ENCODE measurements at regions not wholly inside any gene's neighbourhood (a gene's known extent, or its start where the extent isn't known, plus 50 kb on each side); places are given as distances from the start of the nearest gene placed in this dataset.
"Not testable (repeated sequence)": the region's sequence is repeated elsewhere in the genome, so short reads cannot be mapped to it uniquely, and the experiment has no call there.

- Mint-ChIP-seq H3K27ac (no peak overlapping the region), H3K4me1 (no peaks in the 10 kb centered on the region), H3K27me3 (no peaks in the 10 kb centered on the region), H3K4me3 (no peak overlapping the region), H3K9me3 (no peaks in the 10 kb centered on the region), H3K36me3 (ENCODE audit: low read depth) (no peaks in the 10 kb centered on the region)
- DNase-seq = no peak
- ChIA-PET POLR2A (no interaction called here), CTCF (no interaction called here)
These were observed 252.3 kb downstream of the CXCL12 start for GRCh38 chr10:44132361-44133289.

DNA sequence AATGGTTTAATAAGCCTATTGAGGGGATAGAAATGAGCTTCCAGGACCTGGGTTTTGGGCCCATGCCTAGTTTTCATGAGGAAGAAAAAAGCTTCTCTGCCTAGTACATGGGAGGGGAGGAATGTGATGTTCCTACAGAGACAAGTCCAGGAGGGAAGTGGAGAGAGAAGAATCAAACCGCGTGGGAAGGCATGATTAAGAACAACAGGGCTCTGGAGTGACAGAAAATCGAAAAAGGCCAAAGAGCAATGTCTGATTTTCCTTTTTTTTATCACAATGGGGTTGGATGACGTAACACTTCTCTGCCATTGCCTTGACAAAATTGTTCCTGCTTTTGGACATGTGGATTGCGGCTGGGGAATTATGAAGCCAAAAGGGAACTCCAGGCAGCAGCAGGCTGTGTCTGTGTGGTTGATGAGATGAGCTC is 258.6 kb downstream of the CXCL12 start:
- no peak for DNase-seq
- H3K27me3 Mint-ChIP-seq = no peaks in the 10 kb centered on the region
- H3K4me1 Mint-ChIP-seq = no peaks in the 10 kb centered on the region
- POLR2A ChIA-PET = no interaction called here
- H3K27ac Mint-ChIP-seq = no peak overlapping the region
- CTCF ChIA-PET = no interaction called here
- H3K4me3 Mint-ChIP-seq = no peak overlapping the region
- H3K9me3 Mint-ChIP-seq = no peaks in the 10 kb centered on the region
- H3K36me3 Mint-ChIP-seq (ENCODE audit: low read depth) = no peaks in the 10 kb centered on the region

- Mint-ChIP-seq H3K4me3 (no peak overlapping the region), H3K36me3 (ENCODE audit: low read depth) (no peaks in the 10 kb centered on the region), H3K27me3 (no peaks in the 10 kb centered on the region), H3K4me1 (no peaks in the 10 kb centered on the region), H3K9me3 (no peaks in the 10 kb centered on the region), H3K27ac (no peak overlapping the region)
- POLR2A ChIA-PET = no interaction called here
- DNase-seq = no peak
- CTCF ChIA-PET = no interaction called here
These were observed 259.0 kb downstream of the CXCL12 start for GRCh38 chr10:44125879-44126278.

DNA sequence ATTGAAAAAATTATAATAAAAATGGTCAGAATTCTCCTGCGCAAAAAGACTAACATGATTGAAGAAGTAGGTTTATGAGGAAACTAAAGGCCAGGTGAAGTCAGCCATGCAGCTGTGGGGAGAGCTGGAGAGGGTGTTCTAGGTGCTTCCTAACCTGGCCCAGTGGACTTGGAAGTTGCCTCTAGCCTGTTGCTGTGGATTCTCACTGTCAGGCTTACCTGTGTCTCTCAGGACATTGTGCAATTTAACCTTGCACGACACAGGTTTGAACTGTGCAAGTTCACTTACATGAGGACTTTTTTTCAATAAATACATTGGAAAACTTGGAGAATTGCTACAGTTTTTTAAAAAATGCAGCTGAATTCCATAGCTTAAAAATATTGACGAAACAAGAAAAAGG is 266.4 kb downstream of the CXCL12 start:
- H3K27ac Mint-ChIP-seq = no peak overlapping the region
- no peaks in the 10 kb centered on the region for H3K36me3 Mint-ChIP-seq (ENCODE audit: low read depth)
- no peak overlapping the region for H3K4me3 Mint-ChIP-seq
- CTCF ChIA-PET = no interaction called here
- POLR2A ChIA-PET = no interaction called here
- no peak for DNase-seq
- H3K9me3 Mint-ChIP-seq = no peaks in the 10 kb centered on the region
- H3K27me3 Mint-ChIP-seq = no peaks in the 10 kb centered on the region
- H3K4me1 Mint-ChIP-seq = no peaks in the 10 kb centered on the region

DNA sequence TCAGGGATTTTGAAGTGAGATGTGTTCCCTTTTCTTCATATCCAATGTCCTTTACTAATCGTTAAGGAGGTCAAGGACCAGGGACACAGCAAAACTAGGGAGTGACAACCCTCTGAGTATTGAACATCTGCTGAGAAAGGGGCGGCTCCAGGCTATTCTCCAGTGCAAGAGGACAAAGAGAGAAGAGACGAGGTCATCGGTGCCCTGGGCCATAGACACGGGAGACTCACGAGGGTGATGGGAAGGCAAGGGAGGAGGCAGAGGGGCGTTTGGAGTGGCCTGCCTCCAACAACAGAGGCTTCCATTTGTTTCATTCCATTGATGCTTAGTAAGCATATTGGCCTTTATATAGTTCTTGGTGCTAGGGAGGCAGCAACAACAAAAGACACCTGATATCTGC is 268.4 kb downstream of the CXCL12 start:
- Mint-ChIP-seq H3K36me3 (ENCODE audit: low read depth) (no peaks in the 10 kb centered on the region), H3K27me3 (no peaks in the 10 kb centered on the region), H3K27ac (no peak overlapping the region), H3K4me1 (no peaks in the 10 kb centered on the region), H3K9me3 (no peaks in the 10 kb centered on the region), H3K4me3 (no peak overlapping the region)
- ChIA-PET POLR2A (no interaction called here), CTCF (no interaction called here)
- DNase-seq = no peak

GRCh38 chr10:44115516-44115915 is 269.4 kb downstream of the CXCL12 start:
- Mint-ChIP-seq H3K27me3 (no peaks in the 10 kb centered on the region), H3K4me1 (no peaks in the 10 kb centered on the region), H3K36me3 (ENCODE audit: low read depth) (no peaks in the 10 kb centered on the region), H3K9me3 (no peaks in the 10 kb centered on the region), H3K4me3 (no peak overlapping the region), H3K27ac (no peak overlapping the region)
- no peak for DNase-seq
- POLR2A ChIA-PET = no interaction called here
- CTCF ChIA-PET = no interaction called here

GRCh38 chr10:44114441-44114840 is 270.5 kb downstream of the CXCL12 start:
- POLR2A ChIA-PET = no interaction called here
- DNase-seq = no peak
- Mint-ChIP-seq H3K27me3 (no peaks in the 10 kb centered on the region), H3K9me3 (no peaks in the 10 kb centered on the region), H3K27ac (no peak overlapping the region), H3K4me3 (no peak overlapping the region), H3K36me3 (ENCODE audit: low read depth) (no peaks in the 10 kb centered on the region), H3K4me1 (no peaks in the 10 kb centered on the region)
- CTCF ChIA-PET = no interaction called here

DNA sequence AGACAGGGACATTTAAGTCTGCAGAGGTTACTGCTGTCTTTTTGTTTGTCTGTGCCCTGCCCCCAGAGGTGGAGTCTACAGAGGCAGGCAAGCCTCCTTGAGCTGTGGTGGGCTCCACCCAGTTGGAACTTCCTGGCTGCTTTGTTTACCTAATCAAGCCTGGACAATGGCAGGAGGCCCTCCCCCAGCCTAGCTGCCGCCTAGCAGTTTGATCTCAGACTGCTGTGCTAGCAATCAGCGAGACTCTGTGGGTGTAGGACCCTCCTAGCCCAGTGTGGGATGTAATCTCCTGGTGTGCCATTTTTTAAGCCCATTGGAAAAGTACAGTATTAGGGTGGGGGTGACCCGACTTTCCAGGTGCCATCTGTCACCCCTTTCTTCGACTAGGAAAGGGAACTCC is 272.6 kb downstream of the CXCL12 start:
- H3K9me3 Mint-ChIP-seq; H3K27me3 Mint-ChIP-seq; H3K4me1 Mint-ChIP-seq; CTCF ChIA-PET; H3K27ac Mint-ChIP-seq; H3K4me3 Mint-ChIP-seq; H3K36me3 Mint-ChIP-seq (ENCODE audit: low read depth); DNase-seq; POLR2A ChIA-PET: not testable (repeated sequence)

DNA sequence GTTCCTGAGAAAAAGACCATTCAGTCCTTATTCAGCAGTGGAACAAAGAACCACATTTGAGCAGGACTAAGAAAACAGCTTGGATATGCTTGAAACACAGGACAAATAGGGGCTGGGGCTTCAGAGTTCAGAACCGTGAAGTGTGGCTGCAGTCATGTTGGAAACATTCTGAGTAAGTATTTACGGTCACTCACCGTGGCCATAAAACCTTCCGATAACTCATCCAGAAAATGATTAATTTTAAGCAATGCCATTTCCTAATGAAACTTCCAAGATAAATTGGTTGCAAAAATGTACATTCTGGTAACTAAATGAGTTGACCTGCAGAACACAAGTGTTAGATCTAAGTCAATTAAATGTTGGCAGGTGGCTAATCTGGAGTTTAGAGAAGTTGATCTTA is 279.2 kb downstream of the CXCL12 start:
- ChIA-PET CTCF (no interaction called here), POLR2A (no interaction called here)
- Mint-ChIP-seq H3K27ac (no peak overlapping the region), H3K36me3 (ENCODE audit: low read depth) (no peaks in the 10 kb centered on the region), H3K9me3 (no peaks in the 10 kb centered on the region), H3K4me1 (no peaks in the 10 kb centered on the region), H3K4me3 (no peak overlapping the region), H3K27me3 (no peaks in the 10 kb centered on the region)
- no peak for DNase-seq

- no peaks in the 10 kb centered on the region for H3K4me1 Mint-ChIP-seq
- POLR2A ChIA-PET = no interaction called here
These were observed 282.1 kb downstream of the CXCL12 start for GRCh38 chr10:44102726-44103255.

DNA sequence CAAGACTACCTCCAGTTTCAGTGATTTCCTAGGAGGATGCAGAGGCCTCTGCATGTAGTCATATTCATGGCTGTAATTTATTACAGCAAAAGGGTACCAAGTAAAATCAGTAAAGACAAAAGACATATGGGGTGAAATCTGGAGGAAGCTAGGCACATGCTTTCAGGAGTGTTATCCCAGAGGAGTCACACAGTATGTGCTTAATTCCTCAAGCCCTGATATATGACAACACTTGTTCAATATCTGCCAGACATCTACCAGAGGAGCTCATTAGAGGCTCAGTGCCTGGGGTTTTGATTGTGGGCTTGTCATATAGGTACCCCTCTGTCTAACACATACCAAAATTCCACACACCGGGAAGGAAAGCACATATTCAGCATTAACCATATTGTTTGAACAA is 283.8 kb downstream of the CXCL12 start:
- Mint-ChIP-seq H3K36me3 (ENCODE audit: low read depth) (no peaks in the 10 kb centered on the region), H3K4me1 (no peaks in the 10 kb centered on the region), H3K27ac (no peak overlapping the region), H3K9me3 (no peaks in the 10 kb centered on the region), H3K4me3 (no peak overlapping the region), H3K27me3 (no peaks in the 10 kb centered on the region)
- POLR2A ChIA-PET = no interaction called here
- DNase-seq = no peak
- CTCF ChIA-PET = no interaction called here

More at GRCh38 chr10:44102726-44103255, 282.1 kb downstream of the CXCL12 start:
- no peaks in the 10 kb centered on the region for H3K27me3 Mint-ChIP-seq
- H3K9me3 Mint-ChIP-seq = no peaks in the 10 kb centered on the region
- no peak overlapping the region for H3K4me3 Mint-ChIP-seq
- DNase-seq = no peak
- no peak overlapping the region for H3K27ac Mint-ChIP-seq
- no peaks in the 10 kb centered on the region for H3K36me3 Mint-ChIP-seq (ENCODE audit: low read depth)
- CTCF ChIA-PET = no interaction called here

DNA sequence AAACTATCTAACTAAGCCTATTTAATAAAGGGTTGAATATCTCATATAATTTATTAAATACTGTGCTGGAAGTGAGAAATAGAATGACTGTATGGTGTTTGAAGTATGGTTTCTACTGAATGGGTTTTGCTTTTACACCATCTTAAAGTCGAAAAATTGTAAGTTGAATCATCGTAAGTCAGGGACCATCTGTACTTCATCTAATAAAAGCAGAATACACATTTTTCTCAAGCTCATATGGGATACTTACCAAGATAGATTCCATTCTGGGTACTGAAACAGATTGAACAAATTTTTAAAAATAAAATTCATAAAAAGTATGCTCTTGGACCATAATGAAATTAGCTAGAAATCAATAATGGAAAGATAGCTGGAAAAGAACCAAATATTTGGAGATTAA is 285.4 kb downstream of the CXCL12 start:
- POLR2A ChIA-PET = no interaction called here
- CTCF ChIA-PET = no interaction called here
- H3K4me3 Mint-ChIP-seq = no peak overlapping the region

DNA sequence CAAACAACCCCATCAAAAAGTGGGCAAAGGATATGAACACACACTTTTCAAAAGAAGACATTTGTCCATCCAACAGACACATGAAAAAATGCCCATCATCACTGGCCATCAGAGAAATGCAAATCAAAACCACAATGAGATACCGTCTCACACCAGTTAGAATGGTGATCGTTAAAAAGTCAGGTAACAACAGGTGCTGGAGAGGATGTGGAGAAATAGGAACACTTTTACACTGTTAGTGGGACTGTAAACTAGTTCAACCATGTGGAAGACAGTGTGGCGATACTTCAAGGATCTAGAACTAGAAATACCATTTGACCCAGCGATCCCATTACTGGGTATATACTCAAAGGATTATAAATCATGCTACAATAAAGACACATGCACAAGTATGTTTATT is 288.7 kb downstream of the CXCL12 start:
- H3K36me3 Mint-ChIP-seq (ENCODE audit: low read depth); H3K27me3 Mint-ChIP-seq; POLR2A ChIA-PET; CTCF ChIA-PET; H3K4me3 Mint-ChIP-seq; H3K4me1 Mint-ChIP-seq; H3K27ac Mint-ChIP-seq; DNase-seq; H3K9me3 Mint-ChIP-seq: not testable (repeated sequence)

More for the DNA sequence above, 285.4 kb downstream of the CXCL12 start:
- DNase-seq = no peak
- no peaks in the 10 kb centered on the region for H3K36me3 Mint-ChIP-seq (ENCODE audit: low read depth)
- peaks cover 3% of the 10 kb centered on the region for H3K9me3 Mint-ChIP-seq
- no peaks in the 10 kb centered on the region for H3K4me1 Mint-ChIP-seq
- no peak overlapping the region for H3K27ac Mint-ChIP-seq
- H3K27me3 Mint-ChIP-seq = no peaks in the 10 kb centered on the region

GRCh38 chr10:44089671-44090070 is 295.2 kb downstream of the CXCL12 start:
- H3K9me3 Mint-ChIP-seq = no peaks in the 10 kb centered on the region
- H3K36me3 Mint-ChIP-seq (ENCODE audit: low read depth) = no peaks in the 10 kb centered on the region
- ChIA-PET CTCF (no interaction called here), POLR2A (no interaction called here)
- no peak for DNase-seq
- H3K27ac Mint-ChIP-seq = no peak overlapping the region
- no peak overlapping the region for H3K4me3 Mint-ChIP-seq
- no peaks in the 10 kb centered on the region for H3K27me3 Mint-ChIP-seq
- no peaks in the 10 kb centered on the region for H3K4me1 Mint-ChIP-seq
